ENCODE measurements at regions not wholly inside any gene's neighbourhood (a gene's known extent, or its start where the extent isn't known, plus 50 kb on each side); places are given as distances from the start of the nearest gene placed in this dataset.
A peak's percentile ranks its signal among the peaks of the same experiment; 100 is the strongest.

- no peak overlapping the region for H3K4me3 ChIP-seq (ENCODE audit: insufficient read depth, low read depth, low read length)
- H3K27me3 ChIP-seq (ENCODE audit: control insufficient read depth, insufficient read depth, low read length) = no peaks in the 10 kb centered on the region
- H3K36me3 ChIP-seq (replicated peaks; ENCODE audit: control insufficient read depth, insufficient read depth, low read length) = no peaks in the 10 kb centered on the region
- no peak for DNase-seq
Measured at GRCh38 chr5:93929131-93929530, 187.7 kb upstream of the POU5F2 start.

DNA sequence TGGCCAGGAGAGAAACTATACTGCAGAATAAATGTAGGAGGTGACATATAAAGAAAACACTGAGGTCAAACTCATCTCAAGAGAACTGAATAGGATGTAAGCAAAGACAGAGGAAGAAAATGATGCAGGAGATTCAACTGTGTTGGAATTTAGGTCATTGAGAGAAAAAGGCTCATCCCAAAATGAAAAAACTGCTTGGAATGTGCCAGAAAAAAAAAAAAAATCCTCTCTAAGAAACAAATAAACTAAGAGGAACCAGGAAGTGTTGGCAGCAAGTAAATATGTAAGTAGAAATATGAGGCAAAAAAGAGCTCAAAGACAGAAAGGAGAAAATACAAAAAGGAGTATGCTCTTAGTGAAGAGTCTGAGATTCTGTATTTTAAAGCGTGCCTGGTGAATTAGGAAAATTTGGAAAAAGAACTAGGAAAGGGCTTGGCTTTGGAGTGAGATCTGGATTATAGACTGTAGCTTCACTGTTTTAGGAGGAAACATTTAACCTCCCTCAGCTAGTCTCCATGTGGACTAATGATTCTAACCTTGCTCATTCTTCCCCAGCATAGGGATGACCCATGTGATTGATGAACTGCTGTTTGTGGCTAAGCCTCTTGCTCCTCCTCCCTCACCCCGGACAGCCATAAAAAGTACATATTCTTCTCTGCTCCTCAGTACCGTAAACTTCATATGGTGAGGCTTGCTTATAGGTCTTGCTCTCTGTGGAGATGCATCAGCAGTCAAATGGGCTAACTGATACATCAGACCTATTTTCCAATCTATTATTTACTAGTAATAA is 185.6 kb upstream of the POU5F2 start:
- Histone ChIP-seq H3K4me3 (ENCODE audit: insufficient read depth, low read depth, low read length) (no peak overlapping the region), H3K36me3 (replicated peaks; ENCODE audit: control insufficient read depth, insufficient read depth, low read length) (no peaks in the 10 kb centered on the region), H3K27me3 (ENCODE audit: control insufficient read depth, insufficient read depth, low read length) (no peaks in the 10 kb centered on the region)
- DNase-seq = peak; percentile 5

- Histone ChIP-seq H3K4me3 (ENCODE audit: insufficient read depth, low read depth, low read length) (no peak overlapping the region), H3K36me3 (replicated peaks; ENCODE audit: control insufficient read depth, insufficient read depth, low read length) (no peaks in the 10 kb centered on the region), H3K27me3 (ENCODE audit: control insufficient read depth, insufficient read depth, low read length) (no peaks in the 10 kb centered on the region)
- DNase-seq = no peak
Measured at GRCh38 chr5:93925321-93925720, 183.9 kb upstream of the POU5F2 start.

DNA sequence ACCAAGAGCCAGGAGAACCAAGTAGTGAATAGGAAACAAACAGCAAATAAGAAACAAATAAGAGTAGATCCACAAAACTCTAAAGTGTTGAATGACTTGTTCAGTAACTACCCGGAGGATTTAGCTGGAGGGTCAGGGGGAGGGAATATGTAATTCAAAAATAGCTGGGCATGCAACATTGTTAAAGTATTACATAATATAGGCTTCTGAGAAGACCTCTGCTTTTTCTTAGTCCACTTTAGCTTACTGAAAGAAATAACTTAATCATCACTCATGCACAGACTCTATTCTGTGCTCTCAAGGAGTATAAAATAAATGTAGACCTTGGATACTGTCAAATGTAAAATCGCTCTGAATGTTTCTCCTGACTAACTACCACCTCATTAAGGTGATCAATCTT is 183.2 kb upstream of the POU5F2 start:
- Histone ChIP-seq H3K27me3 (ENCODE audit: control insufficient read depth, insufficient read depth, low read length) (no peaks in the 10 kb centered on the region), H3K36me3 (replicated peaks; ENCODE audit: control insufficient read depth, insufficient read depth, low read length) (no peaks in the 10 kb centered on the region), H3K4me3 (ENCODE audit: insufficient read depth, low read depth, low read length) (no peak overlapping the region)
- DNase-seq = no peak

GRCh38 chr5:93922551-93922950 is 181.2 kb upstream of the POU5F2 start:
- no peak for DNase-seq
- Histone ChIP-seq H3K4me3 (ENCODE audit: insufficient read depth, low read depth, low read length) (no peak overlapping the region), H3K27me3 (ENCODE audit: control insufficient read depth, insufficient read depth, low read length) (no peaks in the 10 kb centered on the region), H3K36me3 (replicated peaks; ENCODE audit: control insufficient read depth, insufficient read depth, low read length) (no peaks in the 10 kb centered on the region)

GRCh38 chr5:93921001-93921400 is 179.6 kb upstream of the POU5F2 start:
- Histone ChIP-seq H3K27me3 (ENCODE audit: control insufficient read depth, insufficient read depth, low read length) (no peaks in the 10 kb centered on the region), H3K36me3 (replicated peaks; ENCODE audit: control insufficient read depth, insufficient read depth, low read length) (no peaks in the 10 kb centered on the region), H3K4me3 (ENCODE audit: insufficient read depth, low read depth, low read length) (no peak overlapping the region)
- DNase-seq = no peak

DNA sequence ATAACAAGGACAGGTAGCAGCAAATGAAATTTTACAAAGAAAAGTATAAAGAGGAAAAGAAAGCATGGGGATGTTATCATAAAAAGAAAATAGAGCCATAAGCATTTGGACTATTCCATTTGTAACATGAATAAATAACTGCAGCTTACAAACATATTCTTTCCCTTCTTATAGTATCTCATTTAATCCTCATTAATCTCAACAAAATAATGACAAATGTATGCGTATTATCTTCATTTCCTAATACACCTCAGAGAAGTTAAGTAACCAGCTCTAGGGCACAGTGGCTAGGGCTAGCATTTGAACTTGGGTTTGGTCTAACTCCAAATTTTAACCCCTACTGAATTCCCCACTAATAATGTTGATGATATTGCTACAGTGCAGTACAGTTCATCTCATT is 175.5 kb upstream of the POU5F2 start:
- no peak overlapping the region for H3K4me3 ChIP-seq (ENCODE audit: insufficient read depth, low read depth, low read length)
- DNase-seq = no peak
- H3K36me3 ChIP-seq (replicated peaks; ENCODE audit: control insufficient read depth, insufficient read depth, low read length) = no peaks in the 10 kb centered on the region
- H3K27me3 ChIP-seq (ENCODE audit: control insufficient read depth, insufficient read depth, low read length) = no peaks in the 10 kb centered on the region

DNA sequence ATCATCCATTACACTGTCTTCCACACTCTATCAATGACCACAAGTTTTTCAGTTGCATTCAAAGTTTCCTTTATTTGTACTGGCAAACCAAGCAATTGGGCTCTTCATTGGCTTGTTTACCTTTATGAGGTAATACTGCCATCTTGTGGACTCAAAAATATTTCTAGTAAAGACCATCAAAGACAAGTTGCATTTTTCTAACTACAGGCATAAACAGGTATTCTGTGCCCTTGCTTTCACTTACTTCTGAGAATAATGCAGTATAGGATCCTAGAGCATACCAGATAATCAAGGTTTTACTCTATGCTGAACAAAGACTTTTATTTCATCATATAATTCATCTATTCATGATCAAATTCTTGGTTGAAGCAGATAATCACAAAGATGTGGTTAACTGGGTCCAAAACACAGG is 173.7 kb upstream of the POU5F2 start:
- Histone ChIP-seq H3K27me3 (ENCODE audit: control insufficient read depth, insufficient read depth, low read length) (no peaks in the 10 kb centered on the region), H3K4me3 (ENCODE audit: insufficient read depth, low read depth, low read length) (no peak overlapping the region), H3K36me3 (replicated peaks; ENCODE audit: control insufficient read depth, insufficient read depth, low read length) (no peaks in the 10 kb centered on the region)
- peak; percentile 15 for DNase-seq

GRCh38 chr5:93911609-93912008 is 170.2 kb upstream of the POU5F2 start:
- Histone ChIP-seq H3K4me3 (ENCODE audit: insufficient read depth, low read depth, low read length) (no peak overlapping the region), H3K27me3 (ENCODE audit: control insufficient read depth, insufficient read depth, low read length) (no peaks in the 10 kb centered on the region), H3K36me3 (replicated peaks; ENCODE audit: control insufficient read depth, insufficient read depth, low read length) (no peaks in the 10 kb centered on the region)
- no peak for DNase-seq

- Histone ChIP-seq H3K27me3 (ENCODE audit: control insufficient read depth, insufficient read depth, low read length) (no peaks in the 10 kb centered on the region), H3K36me3 (replicated peaks; ENCODE audit: control insufficient read depth, insufficient read depth, low read length) (no peaks in the 10 kb centered on the region), H3K4me3 (ENCODE audit: insufficient read depth, low read depth, low read length) (no peak overlapping the region)
- no peak for DNase-seq
Measured at GRCh38 chr5:93909356-93909755, 168.0 kb upstream of the POU5F2 start.

DNA sequence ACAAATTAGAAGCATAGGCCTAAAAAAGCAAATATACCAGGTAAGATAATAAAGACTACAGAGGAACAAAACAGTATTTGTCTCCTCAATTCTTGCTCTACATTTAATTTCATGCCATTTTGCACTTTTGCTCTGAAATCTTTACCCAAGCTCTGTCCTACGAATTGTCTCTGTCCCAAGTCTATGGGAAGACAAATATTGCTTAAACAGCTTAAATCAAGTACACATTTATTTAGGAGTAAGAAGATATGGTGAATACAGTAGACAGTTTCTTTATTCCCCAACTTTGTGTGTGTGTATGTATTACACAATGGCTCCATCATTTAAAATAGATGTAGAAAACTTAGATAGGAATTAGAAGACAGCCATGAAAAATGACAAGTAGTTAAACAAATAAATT is 163.5 kb upstream of the POU5F2 start:
- Histone ChIP-seq H3K27me3 (ENCODE audit: control insufficient read depth, insufficient read depth, low read length) (no peaks in the 10 kb centered on the region), H3K4me3 (ENCODE audit: insufficient read depth, low read depth, low read length) (no peak overlapping the region), H3K36me3 (replicated peaks; ENCODE audit: control insufficient read depth, insufficient read depth, low read length) (no peaks in the 10 kb centered on the region)
- no peak for DNase-seq

DNA sequence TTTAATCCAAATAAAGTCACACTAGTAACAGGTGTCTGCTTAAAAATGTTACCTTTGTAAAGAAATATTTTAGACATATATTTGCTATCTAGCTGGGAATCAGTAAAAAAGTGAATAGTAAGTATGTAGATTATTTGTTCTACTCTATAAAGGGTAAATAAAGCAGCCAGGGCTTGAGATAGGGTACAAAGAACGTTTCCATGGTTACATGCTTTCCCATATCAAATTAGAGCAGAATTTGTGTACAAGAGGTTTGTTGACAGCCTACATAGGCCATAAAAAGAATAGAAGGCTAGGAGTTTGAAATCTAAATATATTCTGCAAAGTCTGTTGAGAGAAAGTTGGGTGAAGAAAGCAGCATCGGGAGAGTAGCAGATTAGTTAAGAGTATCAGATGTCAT is 160.9 kb upstream of the POU5F2 start:
- H3K4me3 ChIP-seq (ENCODE audit: insufficient read depth, low read depth, low read length) = no peak overlapping the region
- no peaks in the 10 kb centered on the region for H3K36me3 ChIP-seq (replicated peaks; ENCODE audit: control insufficient read depth, insufficient read depth, low read length)
- no peak for DNase-seq
- no peaks in the 10 kb centered on the region for H3K27me3 ChIP-seq (ENCODE audit: control insufficient read depth, insufficient read depth, low read length)

DNA sequence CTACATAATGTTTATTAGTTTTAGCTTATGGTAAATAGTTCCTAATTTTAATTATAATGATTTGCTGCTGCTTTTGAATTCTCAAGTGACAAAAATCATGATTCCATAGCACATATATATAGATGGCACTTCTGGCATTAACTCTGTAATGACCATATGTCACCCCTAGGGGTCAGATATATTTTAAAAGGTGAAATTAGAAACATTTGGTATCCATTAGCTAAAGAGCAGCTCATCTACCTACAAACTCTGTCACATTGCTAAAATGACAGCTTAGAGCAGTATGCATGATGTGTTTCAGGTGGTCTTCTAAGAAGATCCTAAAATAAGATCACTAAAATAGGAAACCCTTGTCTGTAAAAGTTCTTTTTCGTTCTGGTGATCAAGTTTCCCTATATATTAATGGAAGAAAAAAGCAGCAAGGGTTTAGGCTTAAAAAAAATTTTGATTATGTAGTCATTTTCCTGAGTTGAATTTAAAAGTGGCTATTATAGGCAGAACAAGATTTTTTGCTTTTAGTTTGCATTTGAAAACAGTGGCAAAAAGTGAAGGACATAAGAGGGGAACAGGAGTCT is 157.7 kb upstream of the POU5F2 start:
- Histone ChIP-seq H3K27me3 (ENCODE audit: control insufficient read depth, insufficient read depth, low read length) (no peaks in the 10 kb centered on the region), H3K4me3 (ENCODE audit: insufficient read depth, low read depth, low read length) (no peak overlapping the region), H3K36me3 (replicated peaks; ENCODE audit: control insufficient read depth, insufficient read depth, low read length) (no peaks in the 10 kb centered on the region)
- no peak for DNase-seq

GRCh38 chr5:93894601-93895354 is 153.4 kb upstream of the POU5F2 start:
- no peak for DNase-seq
- no peaks in the 10 kb centered on the region for H3K27me3 ChIP-seq (ENCODE audit: control insufficient read depth, insufficient read depth, low read length)
- no peak overlapping the region for H3K4me3 ChIP-seq (ENCODE audit: insufficient read depth, low read depth, low read length)
- H3K36me3 ChIP-seq (replicated peaks; ENCODE audit: control insufficient read depth, insufficient read depth, low read length) = no peaks in the 10 kb centered on the region

DNA sequence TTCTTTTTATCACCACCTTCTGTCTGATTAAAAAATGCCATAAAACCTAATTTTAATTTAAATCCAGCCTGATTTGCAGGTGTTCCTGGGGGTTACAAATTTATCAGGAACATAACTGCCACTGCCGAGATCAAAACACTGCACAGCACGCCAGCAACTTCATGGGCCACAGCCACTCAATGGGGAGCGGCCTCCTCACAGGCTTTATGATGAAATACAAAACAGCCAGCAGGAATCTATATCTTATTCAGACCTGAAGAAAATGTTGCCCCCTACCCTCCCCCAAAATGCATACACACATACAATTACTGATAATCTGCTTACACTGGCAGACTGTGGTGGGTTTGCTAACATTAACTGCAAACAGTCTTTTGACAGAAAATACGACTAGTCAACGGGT is 151.7 kb upstream of the POU5F2 start:
- H3K4me3 ChIP-seq (ENCODE audit: insufficient read depth, low read depth, low read length) = no peak overlapping the region
- DNase-seq = no peak
- no peaks in the 10 kb centered on the region for H3K27me3 ChIP-seq (ENCODE audit: control insufficient read depth, insufficient read depth, low read length)
- no peaks in the 10 kb centered on the region for H3K36me3 ChIP-seq (replicated peaks; ENCODE audit: control insufficient read depth, insufficient read depth, low read length)
